ENCODE measurements at regions not wholly inside any gene's neighbourhood (a gene's known extent, or its start where the extent isn't known, plus 50 kb on each side); places are given as distances from the start of the nearest gene placed in this dataset.

GRCh38 chr2:67008155-67008554 lies 389.0 kb upstream of the ETAA1 start:
- Histone ChIP-seq H3K79me2 (no peaks in the 10 kb centered on the region), H3K4me1 (no peaks in the 10 kb centered on the region), H3K9ac (no peak overlapping the region), H3K27ac (no peak overlapping the region), H2AFZ (no peak overlapping the region), H3K36me3 (ENCODE audit: control insufficient read depth, insufficient read depth, low read length) (no peaks in the 10 kb centered on the region), H3K9me3 (ENCODE audit: control insufficient read depth, low read length) (no peaks in the 10 kb centered on the region), H3K27me3 (ENCODE audit: control insufficient read depth, insufficient read depth, low read length) (no peaks in the 10 kb centered on the region), H3K4me3 (ENCODE audit: low read depth, low read length) (no peak overlapping the region), H3K4me2 (ENCODE audit: low read length) (no peak overlapping the region)
- no peak for TF ChIP-seq CTCF (IDR thresholded peaks at IDR 0.05)

- Histone ChIP-seq H3K27ac (no peak overlapping the region), H3K36me3 (ENCODE audit: control insufficient read depth, insufficient read depth, low read length) (no peaks in the 10 kb centered on the region), H3K4me1 (no peaks in the 10 kb centered on the region), H3K4me2 (ENCODE audit: low read length) (no peak overlapping the region), H3K9me3 (ENCODE audit: control insufficient read depth, low read length) (no peaks in the 10 kb centered on the region), H3K4me3 (ENCODE audit: low read depth, low read length) (no peak overlapping the region), H2AFZ (no peak overlapping the region), H3K9ac (no peak overlapping the region), H3K79me2 (no peaks in the 10 kb centered on the region), H3K27me3 (ENCODE audit: control insufficient read depth, insufficient read depth, low read length) (no peaks in the 10 kb centered on the region)
- TF ChIP-seq CTCF (IDR thresholded peaks at IDR 0.05): no peak
Observed at GRCh38 chr2:67012165-67012564, 385.0 kb upstream of the ETAA1 start.

GRCh38 chr2:67013821-67014220 lies 383.3 kb upstream of the ETAA1 start:
- Histone ChIP-seq H3K36me3 (ENCODE audit: control insufficient read depth, insufficient read depth, low read length) (no peaks in the 10 kb centered on the region), H3K4me2 (ENCODE audit: low read length) (no peak overlapping the region), H3K79me2 (no peaks in the 10 kb centered on the region), H3K27ac (no peak overlapping the region), H3K27me3 (ENCODE audit: control insufficient read depth, insufficient read depth, low read length) (no peaks in the 10 kb centered on the region), H3K9ac (no peak overlapping the region), H3K9me3 (ENCODE audit: control insufficient read depth, low read length) (no peaks in the 10 kb centered on the region), H2AFZ (no peak overlapping the region), H3K4me3 (ENCODE audit: low read depth, low read length) (no peak overlapping the region), H3K4me1 (no peaks in the 10 kb centered on the region)
- no peak for TF ChIP-seq CTCF (IDR thresholded peaks at IDR 0.05)

GRCh38 chr2:67015681-67016080 lies 381.5 kb upstream of the ETAA1 start:
- no peaks in the 10 kb centered on the region for H3K36me3 ChIP-seq (ENCODE audit: control insufficient read depth, insufficient read depth, low read length)
- no peak for TF ChIP-seq CTCF (IDR thresholded peaks at IDR 0.05)
- no peak overlapping the region for H3K4me2 ChIP-seq (ENCODE audit: low read length)
- no peak overlapping the region for H2AFZ ChIP-seq
- H3K9ac ChIP-seq: no peak overlapping the region
- H3K4me3 ChIP-seq (ENCODE audit: low read depth, low read length): no peak overlapping the region
- no peaks in the 10 kb centered on the region for H3K4me1 ChIP-seq
- no peaks in the 10 kb centered on the region for H3K27me3 ChIP-seq (ENCODE audit: control insufficient read depth, insufficient read depth, low read length)
- H3K9me3 ChIP-seq (ENCODE audit: control insufficient read depth, low read length): no peaks in the 10 kb centered on the region
- H3K79me2 ChIP-seq: no peaks in the 10 kb centered on the region
- no peak overlapping the region for H3K27ac ChIP-seq

- Histone ChIP-seq H2AFZ (no peak overlapping the region), H3K9me3 (ENCODE audit: control insufficient read depth, low read length) (no peaks in the 10 kb centered on the region), H3K79me2 (no peaks in the 10 kb centered on the region), H3K9ac (no peak overlapping the region), H3K27me3 (ENCODE audit: control insufficient read depth, insufficient read depth, low read length) (no peaks in the 10 kb centered on the region), H3K4me2 (ENCODE audit: low read length) (no peak overlapping the region), H3K36me3 (ENCODE audit: control insufficient read depth, insufficient read depth, low read length) (no peaks in the 10 kb centered on the region), H3K4me3 (ENCODE audit: low read depth, low read length) (no peak overlapping the region), H3K27ac (no peak overlapping the region), H3K4me1 (no peaks in the 10 kb centered on the region)
- no peak for TF ChIP-seq CTCF (IDR thresholded peaks at IDR 0.05)
Observed at GRCh38 chr2:67018301-67018700, 378.8 kb upstream of the ETAA1 start.
